Right ventricle myocardium inferior (tissue), 1 donor: ENCODE measurements at regions not wholly inside any gene's neighbourhood (a gene's known extent, or its start where the extent isn't known, plus 50 kb on each side); places are given as distances from the start of the nearest gene placed in this dataset.
"Not testable (repeated sequence)": the region's sequence is repeated elsewhere in the genome, so short reads cannot be mapped to it uniquely, and the experiment has no call there.

ENCODE experiments used
- ATAC-seq: fragments of 200-7000 bp; cut with Tn5 transposase; one replicate; pipeline ENCODE4 v1.9.1; 2020; ENCODE audit warnings: mild to moderate bottlenecking, moderate library complexity
- DNase-seq: peaks from one replicate; pipeline ENCODE4 v3.0.0; 2021; ENCODE audit errors: missing footprints
- intact Hi-C: fragments of 100-400 bp; cut with DNase I; formaldehyde crosslinking; loops from one replicate; pipeline ENCODE4 v1.11.0; 2022
- donor health status: DM: no; HTN: yes; CAD: no; lungs with severe emphysema.

DNA sequence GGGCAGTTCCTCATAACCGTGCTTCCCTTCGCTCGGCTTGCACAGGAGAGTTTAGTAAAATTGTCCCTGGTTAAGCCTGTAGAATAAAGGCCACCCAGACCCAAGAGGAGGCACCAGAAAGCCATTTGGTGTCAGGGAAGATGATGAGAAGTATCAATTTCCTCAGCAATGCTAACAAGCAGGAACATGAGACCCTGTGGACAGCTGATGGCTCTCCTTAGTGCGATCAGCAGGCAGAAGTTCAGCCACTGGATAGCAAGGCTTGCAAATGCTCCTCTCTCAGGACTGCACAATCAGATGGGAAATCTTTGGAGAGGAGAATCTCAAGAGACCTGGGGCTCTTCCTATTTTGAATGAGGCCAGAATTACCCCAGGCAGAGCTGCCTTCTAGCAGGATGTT is 261.1 kb upstream of the DYNLRB2 start:
- ATAC-seq (no peak), DNase-seq (no peak)
- intact Hi-C loops, result no loop called here

GRCh38 chr16:80277182-80277581 is 263.6 kb upstream of the DYNLRB2 start:
- intact Hi-C loops, result no loop called here
- ATAC-seq (no peak), DNase-seq (no peak)

DNA sequence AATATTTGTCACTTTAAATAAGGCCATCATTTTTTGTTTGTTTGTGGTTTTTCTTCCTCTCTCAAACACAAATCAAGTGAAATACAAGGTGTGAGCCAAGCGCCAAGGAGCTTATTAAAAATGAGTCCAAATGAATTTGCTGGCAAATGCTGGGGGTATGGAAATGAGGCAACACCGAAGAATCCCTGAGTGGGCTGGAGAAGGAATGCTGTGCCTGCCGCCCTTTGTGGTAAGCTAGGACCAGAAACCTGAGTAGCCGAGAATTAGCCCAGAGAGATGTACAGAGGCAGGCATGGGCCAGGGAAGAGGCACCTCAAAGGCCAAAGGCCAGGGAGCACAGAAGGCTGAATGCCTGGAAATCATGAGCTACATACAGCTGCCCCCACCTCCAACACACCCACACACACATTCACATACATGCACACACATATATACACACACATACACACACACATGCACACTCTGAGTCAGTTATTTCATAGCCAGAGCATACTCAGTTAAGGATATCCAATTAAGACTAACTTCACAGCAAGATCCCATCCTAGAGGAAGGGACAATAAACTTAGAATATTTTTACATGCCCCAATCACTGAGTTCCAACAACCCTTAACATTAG is 266.1 kb upstream of the DYNLRB2 start:
- intact Hi-C loops, result no loop called here
- DNase-seq (no peak), ATAC-seq (no peak)

DNA sequence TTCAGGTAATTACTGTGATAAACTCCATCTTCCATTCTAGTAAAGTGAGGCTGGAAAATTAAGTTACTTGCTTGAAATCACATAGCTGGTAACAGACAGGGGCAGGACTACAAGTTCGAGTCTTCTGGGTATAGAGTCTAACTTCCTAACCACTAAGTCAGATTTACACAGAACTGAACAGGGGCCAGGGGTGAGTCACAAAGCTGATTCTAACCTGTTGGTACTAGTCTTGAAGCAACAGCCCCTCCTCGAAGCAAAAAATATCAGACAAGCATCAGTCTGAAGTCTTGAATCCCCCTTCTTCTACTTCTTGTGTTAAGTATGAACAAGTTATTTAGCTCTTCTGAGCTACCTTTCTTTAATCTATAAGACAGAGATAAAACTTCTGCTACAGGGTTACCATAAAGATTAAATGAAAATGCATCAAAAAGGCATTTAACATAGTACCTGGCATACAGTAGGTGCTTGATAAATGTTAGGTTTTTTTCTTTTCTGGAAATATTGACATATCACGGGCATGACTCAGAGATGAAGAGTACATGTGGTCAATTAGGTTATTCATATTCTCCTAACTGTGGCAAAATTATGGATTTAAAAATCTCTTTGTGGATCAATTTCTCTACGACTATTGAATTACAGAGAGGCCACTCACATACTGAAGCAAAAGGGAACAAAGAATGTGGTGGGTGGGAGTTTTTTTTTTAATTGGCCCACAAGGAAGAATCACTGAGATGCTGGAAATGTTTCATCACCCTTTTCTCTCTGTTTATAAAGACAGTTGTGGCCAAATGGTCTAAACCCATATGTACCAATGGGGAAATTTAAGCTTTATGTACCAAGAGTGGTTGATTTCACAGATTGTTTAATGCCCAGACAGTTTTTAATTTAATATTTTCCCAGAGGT is 266.9 kb upstream of the DYNLRB2 start:
- intact Hi-C loops, result no loop called here
- ATAC-seq (no peak), DNase-seq (no peak)

GRCh38 chr16:80265624-80266306 is 275.0 kb upstream of the DYNLRB2 start:
- intact Hi-C loops, result no loop called here
- ATAC-seq (no peak), DNase-seq (no peak)

DNA sequence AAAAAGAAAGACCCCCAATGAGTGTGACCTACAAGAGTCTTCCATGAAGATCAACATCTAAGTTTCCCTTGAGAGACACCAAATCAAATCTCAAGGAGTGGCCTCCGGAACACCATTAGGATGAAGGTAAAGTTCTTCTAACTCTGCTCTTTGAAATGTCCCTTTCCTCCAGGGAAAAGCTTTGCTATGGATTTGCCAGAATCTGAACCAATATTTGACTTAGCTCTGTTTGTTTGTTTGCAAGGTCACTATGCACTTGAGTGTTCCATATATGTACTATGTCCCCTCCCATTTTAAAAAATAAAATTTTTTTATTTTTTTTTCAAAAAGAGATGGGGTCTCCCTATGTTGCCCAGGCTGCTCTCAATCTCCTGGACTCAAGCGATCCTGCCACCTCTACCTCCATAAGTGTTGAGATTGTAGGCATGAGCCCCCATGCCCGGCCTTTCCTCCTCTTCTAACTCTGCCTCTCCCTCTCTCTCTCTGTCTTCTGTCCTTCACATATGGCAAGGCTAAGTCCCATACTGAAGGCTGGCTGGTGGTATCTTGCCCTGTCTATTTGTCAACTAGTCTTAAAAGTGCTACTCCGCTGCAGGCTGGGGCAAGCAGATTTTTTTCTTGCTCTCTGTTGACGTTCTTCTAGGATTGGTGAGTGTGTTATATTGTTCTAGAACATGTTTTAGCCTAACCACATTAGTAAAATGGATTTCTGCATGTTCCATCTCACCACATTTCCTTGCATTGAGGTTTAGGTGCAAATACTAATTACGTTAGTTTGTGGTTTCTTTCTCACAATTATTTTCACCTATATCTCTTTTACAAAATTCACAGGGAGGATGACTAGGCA is 276.7 kb upstream of the DYNLRB2 start:
- no peak for DNase-seq
- intact Hi-C loops, result no loop called here
- no peak for ATAC-seq

DNA sequence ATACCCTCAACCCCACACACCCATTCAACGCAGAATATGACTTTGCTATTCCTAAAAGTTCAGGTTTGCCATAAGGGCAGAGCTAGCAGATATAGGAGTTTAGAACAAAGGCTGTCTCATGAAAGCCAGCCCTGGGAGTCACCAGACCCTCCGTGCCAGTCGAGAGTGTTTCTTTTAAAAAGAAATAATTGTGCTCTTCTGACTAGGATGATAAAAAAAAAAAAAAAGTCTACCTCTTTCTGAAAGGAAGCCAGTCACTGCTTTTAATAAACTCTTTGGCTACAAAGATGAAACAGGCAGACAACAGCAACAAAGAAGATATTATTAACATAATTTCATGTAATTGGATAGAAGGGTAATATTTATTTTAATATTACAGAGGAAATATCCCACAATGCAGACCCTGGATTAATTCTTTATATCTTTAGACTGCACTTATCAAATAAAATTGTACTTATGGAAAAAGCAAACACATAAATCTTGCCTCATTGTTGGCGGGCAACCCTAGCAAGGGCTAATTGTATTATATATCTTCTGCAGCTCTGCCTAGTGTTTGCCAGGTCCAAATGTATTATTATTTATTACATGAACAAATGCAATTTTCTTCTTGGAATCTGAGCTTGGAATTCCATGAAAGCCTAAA is 277.5 kb upstream of the DYNLRB2 start:
- DNase-seq (no peak), ATAC-seq (no peak)
- intact Hi-C loops, result no loop called here

- ATAC-seq, result no peak
- no peak for DNase-seq
- intact Hi-C loops, result no loop called here
Measured at GRCh38 chr16:80260906-80261311, 279.9 kb upstream of the DYNLRB2 start.

- intact Hi-C loops, result no loop called here
- DNase-seq (no peak), ATAC-seq (no peak)
Measured at GRCh38 chr16:80259290-80259805, 281.4 kb upstream of the DYNLRB2 start.

DNA sequence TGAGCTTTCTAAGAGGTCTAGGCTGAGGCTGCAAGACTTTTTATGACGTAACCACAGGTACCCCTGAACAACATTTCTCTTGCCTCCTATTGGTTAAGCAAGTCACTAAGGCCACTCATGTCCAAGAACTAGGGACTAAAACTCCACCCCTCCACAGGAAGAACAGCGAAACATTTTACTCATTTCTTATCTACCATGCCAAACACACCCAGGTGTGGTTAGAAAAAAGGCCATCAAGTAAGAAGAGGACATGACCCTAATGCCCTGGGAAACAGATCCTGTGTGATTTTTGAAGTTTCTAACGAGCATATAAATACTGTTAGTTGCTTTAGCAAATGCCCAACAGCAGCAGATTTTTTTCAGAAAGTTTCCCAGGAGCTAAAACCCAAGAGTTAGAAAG is 282.4 kb upstream of the DYNLRB2 start:
- intact Hi-C loops, result no loop called here
- DNase-seq (no peak), ATAC-seq (no peak)

GRCh38 chr16:80254970-80255369 is 285.8 kb upstream of the DYNLRB2 start:
- DNase-seq (no peak), ATAC-seq (no peak)
- intact Hi-C loops, result no loop called here

- ATAC-seq (no peak), DNase-seq (no peak)
- intact Hi-C loops, result no loop called here
Measured at GRCh38 chr16:80253741-80254140, 287.1 kb upstream of the DYNLRB2 start.

GRCh38 chr16:80250381-80250780 is 290.4 kb upstream of the DYNLRB2 start:
- intact Hi-C loops, result no loop called here
- no peak for ATAC-seq
- no peak for DNase-seq

- ATAC-seq, intact Hi-C loops, DNase-seq: not testable (repeated sequence)
Measured at GRCh38 chr16:80243303-80243702, 297.5 kb upstream of the DYNLRB2 start.

GRCh38 chr16:80242279-80242678 is 298.5 kb upstream of the DYNLRB2 start:
- ATAC-seq, DNase-seq, intact Hi-C loops: not testable (repeated sequence)

DNA sequence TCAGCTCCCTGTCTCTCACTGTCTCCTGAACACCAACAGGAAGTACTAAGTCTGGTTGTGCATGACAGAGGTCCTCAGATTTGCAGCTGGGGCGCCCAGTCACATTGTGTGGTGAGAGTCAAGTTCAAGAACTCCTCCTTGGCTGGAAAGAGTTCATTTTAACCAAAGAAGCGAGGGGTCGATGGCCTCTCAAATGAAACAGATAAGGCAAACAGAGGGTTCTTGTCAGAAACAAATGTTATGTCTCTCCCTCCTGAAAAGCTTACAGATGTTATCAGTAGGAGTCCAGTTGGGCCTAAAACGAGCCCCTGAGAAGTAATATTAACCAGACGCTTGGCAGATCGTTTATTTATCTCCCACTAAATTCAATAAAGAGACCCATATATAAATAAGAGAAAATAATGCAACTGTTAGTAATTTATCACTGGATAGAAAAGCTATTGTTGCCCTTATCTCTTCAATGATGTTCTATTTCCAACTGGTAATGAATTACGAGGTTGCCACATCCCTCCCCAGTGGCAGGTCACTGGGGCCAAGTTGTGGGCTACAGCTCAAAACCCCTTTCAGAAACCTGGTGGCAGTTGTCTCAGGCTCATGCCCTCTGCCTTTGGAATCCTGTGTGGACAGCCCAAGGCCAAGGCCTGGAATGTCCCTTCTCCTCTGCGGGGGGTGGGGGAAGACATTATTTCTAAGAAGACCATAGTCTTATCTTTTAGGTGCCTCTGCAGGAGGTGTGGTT is 307.5 kb upstream of the DYNLRB2 start:
- intact Hi-C loops, result no loop called here
- ATAC-seq, result no peak
- no peak for DNase-seq

GRCh38 chr16:80231888-80232287 is 308.9 kb upstream of the DYNLRB2 start:
- intact Hi-C loops, result no loop called here
- DNase-seq (no peak), ATAC-seq (no peak)

DNA sequence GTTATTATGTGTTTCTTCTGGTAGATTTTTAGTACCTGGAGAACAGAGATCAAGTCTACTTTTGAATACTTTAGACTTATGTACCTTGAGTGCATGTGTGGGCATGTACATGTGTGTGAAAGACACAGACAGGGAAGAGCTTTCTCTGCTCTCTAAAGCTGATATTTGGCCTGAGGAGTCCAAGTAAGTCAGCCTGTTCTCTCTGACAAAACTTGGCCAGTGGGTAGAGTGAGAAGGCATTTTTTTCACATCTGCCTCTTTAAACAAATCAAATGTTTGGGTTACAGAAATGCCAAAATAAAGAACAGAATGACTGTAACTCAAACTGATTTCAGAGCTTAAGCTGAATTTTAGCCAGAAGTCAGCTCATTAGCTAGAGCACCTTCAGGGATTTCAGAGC is 309.7 kb upstream of the DYNLRB2 start:
- intact Hi-C loops, result no loop called here
- ATAC-seq, result no peak
- DNase-seq, result no peak
